ENCODE measurements at regions not wholly inside any gene's neighbourhood (a gene's known extent, or its start where the extent isn't known, plus 50 kb on each side); places are given as distances from the start of the nearest gene placed in this dataset.
A peak's percentile ranks its signal among the peaks of the same experiment; 100 is the strongest.

DNA sequence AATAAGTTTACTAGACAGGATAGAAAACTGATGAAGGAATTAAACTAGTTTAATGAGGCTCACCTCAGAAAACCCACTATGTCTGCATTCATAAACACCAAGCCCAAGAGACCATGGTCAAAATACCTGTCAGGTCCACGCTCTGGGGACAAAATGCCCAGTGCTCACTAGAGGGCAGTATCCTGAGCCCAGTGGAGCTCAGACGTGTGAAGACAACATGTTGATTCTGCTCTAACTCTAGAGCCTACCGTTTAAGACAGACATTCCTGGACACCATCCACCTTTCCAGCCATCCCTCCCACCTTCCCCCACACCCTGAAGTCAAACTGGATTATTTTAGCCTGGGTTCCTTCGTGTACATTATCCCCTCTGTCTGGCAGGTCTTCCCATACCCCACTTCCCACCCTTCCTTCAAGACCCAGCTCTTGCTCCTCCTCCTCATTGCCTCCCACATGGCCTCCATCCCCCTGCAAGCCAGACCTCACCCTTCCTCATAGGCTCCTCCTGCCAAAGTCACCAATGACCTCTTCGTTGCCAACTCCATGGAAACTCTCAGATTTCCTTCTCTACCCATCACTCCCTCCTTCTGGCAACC, 142.3 kb upstream of the FSTL4 start:
- TF ChIP-seq CTCF (conservative IDR thresholded peaks at IDR 0.05; ENCODE audit: low read depth, low read length), result peak; percentile 75
- no peak for DNase-seq (ENCODE audit: low read depth)
- H3K4me3 ChIP-seq (ENCODE audit: low read length), result no peak overlapping the region

GRCh38 chr5:133753856-133754255, 141.5 kb upstream of the FSTL4 start:
- no peak for TF ChIP-seq CTCF (conservative IDR thresholded peaks at IDR 0.05; ENCODE audit: low read depth, low read length)
- no peak for DNase-seq (ENCODE audit: low read depth)
- H3K4me3 ChIP-seq (ENCODE audit: low read length), result no peak overlapping the region

- no peak for TF ChIP-seq CTCF (conservative IDR thresholded peaks at IDR 0.05; ENCODE audit: low read depth, low read length)
- H3K4me3 ChIP-seq (ENCODE audit: low read length), result no peak overlapping the region
- DNase-seq (ENCODE audit: low read depth), result no peak
Measured at GRCh38 chr5:133751846-133752245, 139.5 kb upstream of the FSTL4 start.

DNA sequence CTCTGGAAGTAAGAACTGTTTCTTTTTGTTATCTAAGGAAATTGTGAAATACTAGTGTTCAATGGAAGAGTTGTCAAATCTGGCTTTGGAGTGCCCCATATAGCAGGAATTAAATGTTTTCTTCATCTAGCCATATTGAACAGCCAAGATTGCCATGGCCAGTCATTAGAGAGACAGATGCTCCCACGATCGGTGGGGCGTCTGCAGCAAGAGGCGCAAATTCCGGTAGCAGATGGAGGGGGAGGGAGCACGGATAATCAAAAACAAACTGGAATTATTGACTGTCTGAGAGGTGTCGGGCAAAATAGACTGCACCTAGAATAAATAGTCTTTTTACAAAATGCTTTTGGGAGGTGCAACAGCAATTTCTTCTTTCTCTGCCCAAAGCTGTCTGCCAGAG, 139.1 kb upstream of the FSTL4 start:
- H3K4me3 ChIP-seq (ENCODE audit: low read length), result no peak overlapping the region
- no peak for DNase-seq (ENCODE audit: low read depth)
- no peak for TF ChIP-seq CTCF (conservative IDR thresholded peaks at IDR 0.05; ENCODE audit: low read depth, low read length)

GRCh38 chr5:133750856-133751255, 138.5 kb upstream of the FSTL4 start:
- no peak for TF ChIP-seq CTCF (conservative IDR thresholded peaks at IDR 0.05; ENCODE audit: low read depth, low read length)
- no peak for DNase-seq (ENCODE audit: low read depth)
- no peak overlapping the region for H3K4me3 ChIP-seq (ENCODE audit: low read length)

- H3K4me3 ChIP-seq (ENCODE audit: low read length), result no peak overlapping the region
- TF ChIP-seq CTCF (conservative IDR thresholded peaks at IDR 0.05; ENCODE audit: low read depth, low read length), result no peak
Measured at GRCh38 chr5:133750356-133750755, 138.0 kb upstream of the FSTL4 start.

GRCh38 chr5:133749331-133749985, 137.1 kb upstream of the FSTL4 start:
- DNase-seq (ENCODE audit: low read depth), result no peak
- no peak for TF ChIP-seq CTCF (conservative IDR thresholded peaks at IDR 0.05; ENCODE audit: low read depth, low read length)
- H3K4me3 ChIP-seq (ENCODE audit: low read length), result no peak overlapping the region

More at GRCh38 chr5:133750356-133750755, 138.0 kb upstream of the FSTL4 start:
- DNase-seq (ENCODE audit: low read depth), result no peak
